Endothelial cell of umbilical vein (primary cell): ENCODE measurements at regions not wholly inside any gene's neighbourhood (a gene's known extent, or its start where the extent isn't known, plus 50 kb on each side); places are given as distances from the start of the nearest gene placed in this dataset.

Source experiments
- BruUV-seq: library from RNA; stranded (reverse); fragments of 400-500 nt; replicated peaks from 2 replicates; lab custom pipeline; 2021; lab: Mats Ljungman, UMichigan
- CTCF ChIA-PET: fragments of 300-600, 350-600 bp; sonication (Branson Sonifier 250); formaldehyde crosslinking; loops from one replicate; lab custom pipeline; 2021; ENCODE audit warnings: antibody characterized with exemption, inconsistent platforms; lab: Charles Lee
- POLR2A ChIA-PET: fragments of 300-600, 350-600 bp; sonication (Branson Sonifier 250); formaldehyde crosslinking; loops from one replicate; lab custom pipeline; 2021; ENCODE audit warnings: antibody characterized with exemption, inconsistent platforms; lab: Charles Lee
- DNase-seq: peaks from one replicate; pipeline ENCODE4 v3.0.0-alpha.2; 2011; ENCODE audit warnings: low read depth, low spot score
- FAIRE-seq: peaks from 2 replicates; lab custom pipeline; 2011; peaks lifted over from hg19 to GRCh38; lab: Jason Lieb, UNC
- H2AFZ ChIP-seq: 2 replicates; pipeline ENCODE4 v1.6.0; 2012; ENCODE audit warnings: low read depth, low read length, control low read depth, inconsistent platforms
- H3K27ac ChIP-seq: 2 replicates; pipeline ENCODE4 v1.5.1; 2011; ENCODE audit warnings: low read depth, mild to moderate bottlenecking, control low read depth, low read length, moderate library complexity; ENCODE audit not compliant: insufficient read depth
- H3K27me3 ChIP-seq, 2 experiments: 2 replicates each; pipeline versions ENCODE4 v1.6.0 to v1.6.1; 2011; ENCODE audit warnings: low read length in 2 of 2, mixed read lengths in 1 of 2; ENCODE audit not compliant: control insufficient read depth in 2 of 2, insufficient read depth in 2 of 2
- H3K36me3 ChIP-seq, 2 experiments: 2 replicates in 1 of 2; 3 replicates in 1 of 2; pipeline ENCODE4 v1.5.1; 2011; ENCODE audit warnings: low read length in 2 of 2, mild to moderate bottlenecking in 1 of 2, moderate library complexity in 1 of 2; ENCODE audit not compliant: control insufficient read depth in 2 of 2, insufficient read depth in 2 of 2; ENCODE audit errors: extremely low read depth in 1 of 2
- H3K4me1 ChIP-seq: 3 replicates; pipeline ENCODE4 v1.5.1; 2011; ENCODE audit warnings: mild to moderate bottlenecking, low read length; ENCODE audit not compliant: control insufficient read depth, insufficient read depth; ENCODE audit errors: extremely low read depth
- H3K4me2 ChIP-seq: 2 replicates; pipeline ENCODE4 v1.6.1; 2011; ENCODE audit warnings: low read length, control low read depth, mixed read lengths; ENCODE audit not compliant: insufficient read depth
- H3K4me3 ChIP-seq, 3 experiments: fragments of 200-600 bp in 1 of 3; sonication (generic), shearing (Covaris generic) in 1 of 3; replicated peaks in 1 of 3; 2 replicates each; pipeline ENCODE4 v1.5.1; 2011 to 2016; ENCODE audit warnings: control low read depth in 3 of 3, low read length in 3 of 3, mild to moderate bottlenecking in 2 of 3, inconsistent platforms in 1 of 3, low read depth in 1 of 3, moderate library complexity in 1 of 3; ENCODE audit not compliant: insufficient read depth in 1 of 3
- H3K79me2 ChIP-seq: 2 replicates; pipeline ENCODE4 v1.6.0; 2012; ENCODE audit warnings: low read length, inconsistent platforms; ENCODE audit not compliant: control insufficient read depth, insufficient read depth
- H3K9ac ChIP-seq: replicated peaks from 2 replicates; pipeline ENCODE3; 2011; ENCODE audit warnings: low read length, control low read depth; ENCODE audit not compliant: insufficient read depth; ENCODE audit errors: extremely low read depth
- H3K9me1 ChIP-seq: replicated peaks from 3 replicates; pipeline ENCODE4 v1.6.0; 2011; ENCODE audit warnings: mild to moderate bottlenecking, low read length; ENCODE audit not compliant: control insufficient read depth, insufficient read depth; ENCODE audit errors: extremely low read depth
- H3K9me3 ChIP-seq: replicated peaks from 2 replicates; pipeline ENCODE4 v1.5.1; 2012; ENCODE audit warnings: low read length, inconsistent platforms; ENCODE audit not compliant: control insufficient read depth, insufficient read depth
- H4K20me1 ChIP-seq: replicated peaks from 2 replicates; pipeline ENCODE3; 2011; ENCODE audit warnings: mild to moderate bottlenecking, low read length; ENCODE audit not compliant: control insufficient read depth, insufficient read depth; ENCODE audit errors: extremely low read depth
- EZH2 ChIP-seq: IDR thresholded peaks from 2 replicates; pipeline ENCODE4 v1.6.1; 2012; ENCODE audit warnings: borderline replicate concordance, low read depth, mild to moderate bottlenecking, moderate library complexity, low read length, inconsistent platforms; ENCODE audit not compliant: severe bottlenecking
- FOS ChIP-seq: IDR thresholded peaks from 2 replicates; pipeline ENCODE4 v1.6.1; 2011; ENCODE audit warnings: mild to moderate bottlenecking, low read length, moderate library complexity, borderline replicate concordance; ENCODE audit not compliant: insufficient read depth
- GATA2 ChIP-seq: IDR thresholded peaks from 2 replicates; pipeline ENCODE4 v1.7.0; 2011; ENCODE audit warnings: low read depth, mild to moderate bottlenecking, moderate library complexity, mixed read lengths, low read length; ENCODE audit not compliant: insufficient read length, insufficient read depth
- JUN ChIP-seq: IDR thresholded peaks from 2 replicates; pipeline ENCODE4 v1.6.1; 2011; ENCODE audit warnings: borderline replicate concordance, low read depth; ENCODE audit not compliant: insufficient read length, insufficient read depth
- MYC ChIP-seq: IDR thresholded peaks from one replicate; pipeline ENCODE4 v1.6.1; 2011; ENCODE audit warnings: mild to moderate bottlenecking, low read depth, low read length
- POLR2AphosphoS5 ChIP-seq: IDR thresholded peaks from 2 replicates; pipeline ENCODE4 v1.6.1; 2012; ENCODE audit warnings: low read depth, mild to moderate bottlenecking, control low read depth, low read length, moderate library complexity; ENCODE audit not compliant: insufficient read depth
- dilution Hi-C: fragments of 300-500 bp; cut with MboI; formaldehyde crosslinking; loops from one replicate; pipeline ENCODE4 v1.15.0; 2019; ENCODE audit warnings: low sequenced_read_pairs; ENCODE audit not compliant: extremely low pct_ligation_motif_present
- intact Hi-C: fragments of 100-400 bp; cut with micrococcal nuclease; formaldehyde crosslinking; loops from one replicate; pipeline ENCODE4 v1.10.0; 2022

GRCh38 chr4:180296036-180296599 is 1947.1 kb upstream of the TENM3 start:
- CTCF ChIA-PET: no interaction called here
- dilution Hi-C loops (no loop called here), intact Hi-C loops (no loop called here)
- Histone ChIP-seq H3K79me2 (no peaks in the 10 kb centered on the region), H3K4me3 (no peak overlapping the region), H3K9ac (no peak overlapping the region), H3K9me3 (peaks cover 5% of the 10 kb centered on the region), H3K27ac (no peak overlapping the region), H3K4me2 (no peak overlapping the region), H3K4me1 (no peaks in the 10 kb centered on the region), H3K27me3 (no peaks in the 10 kb centered on the region), H3K9me1 (no peaks in the 10 kb centered on the region), H3K36me3 (no peaks in the 10 kb centered on the region), H2AFZ (no peak overlapping the region), H4K20me1 (no peaks in the 10 kb centered on the region)
- no peak for TF ChIP-seq JUN
- TF ChIP-seq POLR2AphosphoS5: no peak
- no peak for TF ChIP-seq EZH2
- TF ChIP-seq FOS: no peak
- TF ChIP-seq GATA2: no peak
- no peak for TF ChIP-seq MYC
- no peak for FAIRE-seq
- no peak for DNase-seq
- BruUV-seq: no TSS peak
- POLR2A ChIA-PET: no interaction called here

- Histone ChIP-seq H4K20me1 (no peaks in the 10 kb centered on the region), H3K9ac (no peak overlapping the region), H2AFZ (no peak overlapping the region), H3K36me3 (no peaks in the 10 kb centered on the region), H3K9me3 (peaks cover 4% of the 10 kb centered on the region), H3K4me2 (no peak overlapping the region), H3K4me1 (no peaks in the 10 kb centered on the region), H3K27me3 (no peaks in the 10 kb centered on the region), H3K79me2 (no peaks in the 10 kb centered on the region), H3K9me1 (no peaks in the 10 kb centered on the region), H3K4me3 (no peak overlapping the region), H3K27ac (no peak overlapping the region)
- CTCF ChIA-PET: no interaction called here
- dilution Hi-C loops: no loop called here
- POLR2A ChIA-PET: no interaction called here
- intact Hi-C loops: no loop called here
- TF ChIP-seq MYC (no peak), GATA2 (no peak), JUN (no peak), POLR2AphosphoS5 (no peak), EZH2 (no peak)
- FAIRE-seq (no peak), DNase-seq (no peak)
- no TSS peak for BruUV-seq
These were observed 1938.9 kb upstream of the TENM3 start for GRCh38 chr4:180304321-180304720.
